Endothelial cell of umbilical vein (primary cell): ENCODE measurements at regions not wholly inside any gene's neighbourhood (a gene's known extent, or its start where the extent isn't known, plus 50 kb on each side); places are given as distances from the start of the nearest gene placed in this dataset.

ENCODE experiments used
- BruUV-seq: library from RNA; stranded (reverse); fragments of 400-500 nt; replicated peaks from 2 replicates; lab custom pipeline; 2021; lab: Mats Ljungman, UMichigan
- CTCF ChIA-PET: fragments of 300-600, 350-600 bp; sonication (Branson Sonifier 250); formaldehyde crosslinking; loops from one replicate; lab custom pipeline; 2021; ENCODE audit warnings: antibody characterized with exemption, inconsistent platforms; lab: Charles Lee
- POLR2A ChIA-PET: fragments of 300-600, 350-600 bp; sonication (Branson Sonifier 250); formaldehyde crosslinking; loops from one replicate; lab custom pipeline; 2021; ENCODE audit warnings: antibody characterized with exemption, inconsistent platforms; lab: Charles Lee
- DNase-seq: peaks from one replicate; pipeline ENCODE4 v3.0.0-alpha.2; 2011; ENCODE audit warnings: low read depth, low spot score
- FAIRE-seq: peaks from 2 replicates; lab custom pipeline; 2011; peaks lifted over from hg19 to GRCh38; lab: Jason Lieb, UNC
- H2AFZ ChIP-seq: 2 replicates; pipeline ENCODE4 v1.6.0; 2012; ENCODE audit warnings: low read depth, low read length, control low read depth, inconsistent platforms
- H3K27ac ChIP-seq: 2 replicates; pipeline ENCODE4 v1.5.1; 2011; ENCODE audit warnings: low read depth, mild to moderate bottlenecking, control low read depth, low read length, moderate library complexity; ENCODE audit not compliant: insufficient read depth
- H3K27me3 ChIP-seq, 2 experiments: 2 replicates each; pipeline versions ENCODE4 v1.6.0 to v1.6.1; 2011; ENCODE audit warnings: low read length in 2 of 2, mixed read lengths in 1 of 2; ENCODE audit not compliant: control insufficient read depth in 2 of 2, insufficient read depth in 2 of 2
- H3K36me3 ChIP-seq, 2 experiments: 2 replicates in 1 of 2; 3 replicates in 1 of 2; pipeline ENCODE4 v1.5.1; 2011; ENCODE audit warnings: low read length in 2 of 2, mild to moderate bottlenecking in 1 of 2, moderate library complexity in 1 of 2; ENCODE audit not compliant: control insufficient read depth in 2 of 2, insufficient read depth in 2 of 2; ENCODE audit errors: extremely low read depth in 1 of 2
- H3K4me1 ChIP-seq: 3 replicates; pipeline ENCODE4 v1.5.1; 2011; ENCODE audit warnings: mild to moderate bottlenecking, low read length; ENCODE audit not compliant: control insufficient read depth, insufficient read depth; ENCODE audit errors: extremely low read depth
- H3K4me2 ChIP-seq: 2 replicates; pipeline ENCODE4 v1.6.1; 2011; ENCODE audit warnings: low read length, control low read depth, mixed read lengths; ENCODE audit not compliant: insufficient read depth
- H3K4me3 ChIP-seq, 3 experiments: fragments of 200-600 bp in 1 of 3; sonication (generic), shearing (Covaris generic) in 1 of 3; replicated peaks in 1 of 3; 2 replicates each; pipeline ENCODE4 v1.5.1; 2011 to 2016; ENCODE audit warnings: control low read depth in 3 of 3, low read length in 3 of 3, mild to moderate bottlenecking in 2 of 3, inconsistent platforms in 1 of 3, low read depth in 1 of 3, moderate library complexity in 1 of 3; ENCODE audit not compliant: insufficient read depth in 1 of 3
- H3K79me2 ChIP-seq: 2 replicates; pipeline ENCODE4 v1.6.0; 2012; ENCODE audit warnings: low read length, inconsistent platforms; ENCODE audit not compliant: control insufficient read depth, insufficient read depth
- H3K9ac ChIP-seq: replicated peaks from 2 replicates; pipeline ENCODE3; 2011; ENCODE audit warnings: low read length, control low read depth; ENCODE audit not compliant: insufficient read depth; ENCODE audit errors: extremely low read depth
- H3K9me1 ChIP-seq: replicated peaks from 3 replicates; pipeline ENCODE4 v1.6.0; 2011; ENCODE audit warnings: mild to moderate bottlenecking, low read length; ENCODE audit not compliant: control insufficient read depth, insufficient read depth; ENCODE audit errors: extremely low read depth
- H3K9me3 ChIP-seq: replicated peaks from 2 replicates; pipeline ENCODE4 v1.5.1; 2012; ENCODE audit warnings: low read length, inconsistent platforms; ENCODE audit not compliant: control insufficient read depth, insufficient read depth
- H4K20me1 ChIP-seq: replicated peaks from 2 replicates; pipeline ENCODE3; 2011; ENCODE audit warnings: mild to moderate bottlenecking, low read length; ENCODE audit not compliant: control insufficient read depth, insufficient read depth; ENCODE audit errors: extremely low read depth
- EZH2 ChIP-seq: IDR thresholded peaks from 2 replicates; pipeline ENCODE4 v1.6.1; 2012; ENCODE audit warnings: borderline replicate concordance, low read depth, mild to moderate bottlenecking, moderate library complexity, low read length, inconsistent platforms; ENCODE audit not compliant: severe bottlenecking
- POLR2A ChIP-seq: IDR thresholded peaks from 2 replicates; pipeline ENCODE4 v1.6.1; 2012; ENCODE audit warnings: low read depth, mild to moderate bottlenecking, control low read depth, low read length
- POLR2AphosphoS5 ChIP-seq: IDR thresholded peaks from 2 replicates; pipeline ENCODE4 v1.6.1; 2012; ENCODE audit warnings: low read depth, mild to moderate bottlenecking, control low read depth, low read length, moderate library complexity; ENCODE audit not compliant: insufficient read depth
- dilution Hi-C: fragments of 300-500 bp; cut with MboI; formaldehyde crosslinking; loops from one replicate; pipeline ENCODE4 v1.15.0; 2019; ENCODE audit warnings: low sequenced_read_pairs; ENCODE audit not compliant: extremely low pct_ligation_motif_present
- intact Hi-C: fragments of 100-400 bp; cut with micrococcal nuclease; formaldehyde crosslinking; loops from one replicate; pipeline ENCODE4 v1.10.0; 2022

- intact Hi-C loops: no loop called here
- H3K4me3 ChIP-seq: no peak overlapping the region
- no peak overlapping the region for H3K4me2 ChIP-seq
- H2AFZ ChIP-seq: no peak overlapping the region
- no peak for FAIRE-seq
- H3K36me3 ChIP-seq: no peaks in the 10 kb centered on the region
- no peaks in the 10 kb centered on the region for H4K20me1 ChIP-seq
- H3K9me1 ChIP-seq: no peaks in the 10 kb centered on the region
- no peaks in the 10 kb centered on the region for H3K9me3 ChIP-seq
- no peak overlapping the region for H3K9ac ChIP-seq
- no peak for DNase-seq
- no peak for TF ChIP-seq POLR2A
- no peak for TF ChIP-seq EZH2
- no peaks in the 10 kb centered on the region for H3K27me3 ChIP-seq
- H3K27ac ChIP-seq: no peak overlapping the region
- ChIA-PET CTCF (interaction anchor here (1.2 to 1.4 kb wide), 2 partner anchors 10 to 113 kb away, joined by 3 read pairs; no protein-coding TSS in a partner anchor), POLR2A (no interaction called here)
- no peaks in the 10 kb centered on the region for H3K79me2 ChIP-seq
- BruUV-seq: no TSS peak
- H3K4me1 ChIP-seq: no peaks in the 10 kb centered on the region
- dilution Hi-C loops: no loop called here
Observed at GRCh38 chr3:110614186-110614585, 457.4 kb upstream of the NECTIN3 start.

GRCh38 chr3:110615454-110615853 is 456.2 kb upstream of the NECTIN3 start:
- TF ChIP-seq POLR2AphosphoS5: no peak
- TF ChIP-seq EZH2: no peak
- Histone ChIP-seq H3K79me2 (no peaks in the 10 kb centered on the region), H3K9me3 (no peaks in the 10 kb centered on the region), H3K4me1 (no peaks in the 10 kb centered on the region), H4K20me1 (no peaks in the 10 kb centered on the region), H3K36me3 (no peaks in the 10 kb centered on the region), H3K9me1 (no peaks in the 10 kb centered on the region), H3K9ac (no peak overlapping the region), H3K4me2 (no peak overlapping the region), H3K27me3 (no peaks in the 10 kb centered on the region), H3K27ac (no peak overlapping the region), H3K4me3 (no peak overlapping the region), H2AFZ (no peak overlapping the region)
- no TSS peak for BruUV-seq
- no peak for DNase-seq
- dilution Hi-C loops: no loop called here
- POLR2A ChIA-PET: no interaction called here
- no peak for FAIRE-seq
- CTCF ChIA-PET: interaction anchor here (1.4 kb wide), 1 partner anchor 112 kb away, joined by 3 read pairs; no protein-coding TSS in a partner anchor
- intact Hi-C loops: no loop called here
